Breast epithelium (tissue), 4 donors: ENCODE measurements at regions not wholly inside any gene's neighbourhood (a gene's known extent, or its start where the extent isn't known, plus 50 kb on each side); places are given as distances from the start of the nearest gene placed in this dataset.

Experiments
- DNase-seq, 2 donors: peaks; one replicate each; pipeline ENCODE4 v3.0.0-alpha.2; 2019; ENCODE audit warnings: low spot score in 2 of 2
- H3K27ac ChIP-seq, 2 donors: fragments of 200-600 bp; sonication (generic) in 1 of 2; one replicate each; pipeline ENCODE4 v1.5.1; 2016 to 2019; ENCODE audit warnings: mild to moderate bottlenecking in 1 of 2
- H3K27me3 ChIP-seq, 2 donors: fragments of 200-600 bp; sonication (generic) in 1 of 2; one replicate each; pipeline versions ENCODE4 v1.5.1 to v1.6.0; 2017 to 2019; ENCODE audit warnings: control low read depth in 1 of 2, mild to moderate bottlenecking in 1 of 2
- H3K36me3 ChIP-seq: fragments of 200-600 bp; one replicate; pipeline ENCODE4 v1.5.1; 2019
- H3K4me1 ChIP-seq, 2 donors: fragments of 200-600 bp; sonication (generic); one replicate each; pipeline ENCODE4 v1.5.1; 2016 to 2019; ENCODE audit warnings: control low read depth in 1 of 2
- H3K4me3 ChIP-seq, 3 donors: fragments of 200-600 bp; sonication (generic); 1 replicate in 2 of 3; 2 replicates in 1 of 3; pipeline ENCODE4 v1.5.1; 2016 to 2019; ENCODE audit warnings: mild to moderate bottlenecking in 3 of 3, moderate library complexity in 2 of 3
- H3K9me3 ChIP-seq, 2 donors: fragments of 200-600 bp; sonication (generic) in 1 of 2; one replicate each; pipeline ENCODE4 v1.5.1; 2016 to 2019; ENCODE audit warnings: control low read depth in 1 of 2
- POLR2A ChIP-seq: fragments of 450-650 bp; IDR thresholded peaks from one replicate; pipeline ENCODE4 v1.6.1; 2016; ENCODE audit warnings: antibody characterized with exemption, mild to moderate bottlenecking, moderate library complexity
- POLR2AphosphoS5 ChIP-seq, 3 donors: sonication (generic); formaldehyde crosslinking; IDR thresholded peaks; one replicate each; pipeline ENCODE4 v1.6.1; 2017; ENCODE audit warnings: antibody characterized with exemption in 3 of 3
- intact Hi-C: fragments of 100-400 bp; cut with DNase I; formaldehyde crosslinking; loops from one replicate; pipeline ENCODE4 v1.15.1; 2023; ENCODE audit warnings: low total_unique reads
- TF ChIP-seq, protein P1 (sequence below), 3 donors: fragments of 450-650 bp; IDR thresholded peaks; one replicate each; pipeline ENCODE4 v1.5.1; 2016 to 2017; ENCODE audit warnings: antibody characterized with exemption in 3 of 3, mild to moderate bottlenecking in 3 of 3, moderate library complexity in 3 of 3

DNA sequence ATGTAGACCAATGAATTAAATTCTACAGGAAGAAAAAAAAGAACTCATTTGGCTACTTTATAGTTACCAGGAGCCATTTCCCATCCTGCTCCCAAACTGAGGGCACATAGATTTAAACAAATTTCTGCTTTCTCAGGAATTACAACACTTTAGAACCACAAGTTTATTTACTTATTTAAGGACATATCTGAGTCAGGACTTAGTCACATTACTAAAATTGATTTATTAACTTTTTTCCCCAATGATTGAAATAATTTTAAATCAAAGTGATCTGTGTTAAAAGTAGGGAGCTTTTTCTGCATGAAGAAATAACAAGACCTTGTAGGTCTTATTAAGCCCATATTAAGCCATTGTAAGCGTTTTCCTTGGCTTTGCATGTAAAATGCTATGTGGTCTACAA, 291.0 kb upstream of the HAND2 start:
- no peak overlapping the region for H3K27ac ChIP-seq
- H3K4me1 ChIP-seq: no peaks in the 10 kb centered on the region
- DNase-seq: no peak
- no peaks in the 10 kb centered on the region for H3K9me3 ChIP-seq
- no peaks in the 10 kb centered on the region for H3K36me3 ChIP-seq
- no peaks in the 10 kb centered on the region for H3K27me3 ChIP-seq
- intact Hi-C loops: no loop called here
- H3K4me3 ChIP-seq: no peak overlapping the region
- TF ChIP-seq, protein P1, sequence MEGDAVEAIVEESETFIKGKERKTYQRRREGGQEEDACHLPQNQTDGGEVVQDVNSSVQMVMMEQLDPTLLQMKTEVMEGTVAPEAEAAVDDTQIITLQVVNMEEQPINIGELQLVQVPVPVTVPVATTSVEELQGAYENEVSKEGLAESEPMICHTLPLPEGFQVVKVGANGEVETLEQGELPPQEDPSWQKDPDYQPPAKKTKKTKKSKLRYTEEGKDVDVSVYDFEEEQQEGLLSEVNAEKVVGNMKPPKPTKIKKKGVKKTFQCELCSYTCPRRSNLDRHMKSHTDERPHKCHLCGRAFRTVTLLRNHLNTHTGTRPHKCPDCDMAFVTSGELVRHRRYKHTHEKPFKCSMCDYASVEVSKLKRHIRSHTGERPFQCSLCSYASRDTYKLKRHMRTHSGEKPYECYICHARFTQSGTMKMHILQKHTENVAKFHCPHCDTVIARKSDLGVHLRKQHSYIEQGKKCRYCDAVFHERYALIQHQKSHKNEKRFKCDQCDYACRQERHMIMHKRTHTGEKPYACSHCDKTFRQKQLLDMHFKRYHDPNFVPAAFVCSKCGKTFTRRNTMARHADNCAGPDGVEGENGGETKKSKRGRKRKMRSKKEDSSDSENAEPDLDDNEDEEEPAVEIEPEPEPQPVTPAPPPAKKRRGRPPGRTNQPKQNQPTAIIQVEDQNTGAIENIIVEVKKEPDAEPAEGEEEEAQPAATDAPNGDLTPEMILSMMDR (IDR thresholded peaks at IDR 0.05): no peak
- TF ChIP-seq POLR2A: no peak
- TF ChIP-seq POLR2AphosphoS5 (IDR thresholded peaks at IDR 0.05): no peak

DNA sequence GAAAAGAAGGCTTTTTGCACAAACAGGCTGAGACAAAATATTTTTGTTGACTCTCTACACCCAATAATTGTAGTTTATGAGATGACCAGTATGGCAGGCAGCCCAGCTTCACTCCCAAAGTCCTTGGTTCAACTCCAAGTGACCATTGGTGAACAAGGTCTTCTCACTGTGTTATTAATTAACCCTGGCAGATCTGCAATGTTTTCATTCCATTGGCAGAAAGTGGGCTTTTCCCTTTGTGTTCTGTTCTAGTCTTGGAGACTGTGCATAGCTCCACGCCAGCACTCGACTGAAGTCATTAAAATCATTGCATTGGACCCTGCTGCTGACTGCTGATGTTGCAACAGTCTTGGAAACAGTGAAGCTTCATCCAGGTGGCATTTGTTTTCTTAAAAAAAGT, 277.3 kb upstream of the HAND2 start:
- H3K27ac ChIP-seq: no peak overlapping the region
- H3K36me3 ChIP-seq: no peaks in the 10 kb centered on the region
- no peak overlapping the region for H3K4me3 ChIP-seq
- no peaks in the 10 kb centered on the region for H3K27me3 ChIP-seq
- DNase-seq: peak in 1 of 2 donors; percentile 21
- TF ChIP-seq POLR2AphosphoS5 (IDR thresholded peaks at IDR 0.05): peak in 1 of 3 donors; percentile 81
- no peak for TF ChIP-seq POLR2A
- H3K4me1 ChIP-seq: no peaks in the 10 kb centered on the region
- intact Hi-C loops: no loop called here
- H3K9me3 ChIP-seq: no peaks in the 10 kb centered on the region

DNA sequence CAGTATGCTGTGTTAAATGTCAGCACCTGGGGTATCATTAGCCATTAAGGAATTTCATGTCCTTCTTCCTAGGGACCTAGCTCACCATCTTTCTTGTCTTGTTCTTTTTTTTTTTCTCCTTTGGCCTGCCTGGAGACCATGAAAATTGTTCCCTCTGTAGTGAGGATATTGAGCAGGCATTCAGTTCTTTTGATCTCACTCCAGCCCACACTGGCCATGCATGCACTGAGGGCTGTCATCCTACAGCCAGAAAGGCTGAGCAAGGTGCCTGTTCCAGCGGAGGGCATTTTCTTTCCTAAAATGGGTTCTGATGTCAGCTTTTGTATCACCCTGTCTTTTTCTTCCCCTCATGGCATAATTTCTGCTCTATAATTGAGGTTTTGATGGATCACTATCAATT, 275.9 kb upstream of the HAND2 start:
- no peak overlapping the region for H3K4me3 ChIP-seq
- no peaks in the 10 kb centered on the region for H3K9me3 ChIP-seq
- intact Hi-C loops: no loop called here
- no peaks in the 10 kb centered on the region for H3K4me1 ChIP-seq
- H3K36me3 ChIP-seq: no peaks in the 10 kb centered on the region
- H3K27ac ChIP-seq: no peak overlapping the region
- TF ChIP-seq POLR2AphosphoS5 (IDR thresholded peaks at IDR 0.05) (no peak), POLR2A (no peak)
- TF ChIP-seq, protein P1 (IDR thresholded peaks at IDR 0.05): no peak
- DNase-seq: no peak
- no peaks in the 10 kb centered on the region for H3K27me3 ChIP-seq

DNA sequence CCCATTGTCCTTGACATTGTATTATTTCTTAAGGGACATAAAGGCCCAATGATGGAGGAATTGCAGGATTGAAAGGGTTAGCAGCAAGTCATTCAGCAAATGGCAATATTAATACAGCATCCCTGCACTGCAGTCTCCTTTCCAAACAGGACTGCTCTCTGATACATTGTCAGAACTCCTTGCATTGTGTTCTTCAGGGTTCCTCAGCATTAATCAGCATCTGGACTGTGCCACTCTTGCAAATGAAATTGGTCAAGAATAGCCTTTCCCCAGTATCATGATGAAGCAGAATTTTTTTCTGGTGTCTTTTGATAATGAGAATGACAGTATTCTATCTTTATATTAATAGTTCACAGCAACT, 272.6 kb upstream of the HAND2 start:
- Histone ChIP-seq H3K27me3 (no peaks in the 10 kb centered on the region), H3K4me1 (no peaks in the 10 kb centered on the region), H3K36me3 (no peaks in the 10 kb centered on the region), H3K4me3 (no peak overlapping the region), H3K9me3 (no peaks in the 10 kb centered on the region), H3K27ac (no peak overlapping the region)
- no peak for DNase-seq
- TF ChIP-seq POLR2AphosphoS5 (IDR thresholded peaks at IDR 0.05): no peak
- TF ChIP-seq, protein P1 (IDR thresholded peaks at IDR 0.05): no peak
- no peak for TF ChIP-seq POLR2A
- intact Hi-C loops: no loop called here

DNA sequence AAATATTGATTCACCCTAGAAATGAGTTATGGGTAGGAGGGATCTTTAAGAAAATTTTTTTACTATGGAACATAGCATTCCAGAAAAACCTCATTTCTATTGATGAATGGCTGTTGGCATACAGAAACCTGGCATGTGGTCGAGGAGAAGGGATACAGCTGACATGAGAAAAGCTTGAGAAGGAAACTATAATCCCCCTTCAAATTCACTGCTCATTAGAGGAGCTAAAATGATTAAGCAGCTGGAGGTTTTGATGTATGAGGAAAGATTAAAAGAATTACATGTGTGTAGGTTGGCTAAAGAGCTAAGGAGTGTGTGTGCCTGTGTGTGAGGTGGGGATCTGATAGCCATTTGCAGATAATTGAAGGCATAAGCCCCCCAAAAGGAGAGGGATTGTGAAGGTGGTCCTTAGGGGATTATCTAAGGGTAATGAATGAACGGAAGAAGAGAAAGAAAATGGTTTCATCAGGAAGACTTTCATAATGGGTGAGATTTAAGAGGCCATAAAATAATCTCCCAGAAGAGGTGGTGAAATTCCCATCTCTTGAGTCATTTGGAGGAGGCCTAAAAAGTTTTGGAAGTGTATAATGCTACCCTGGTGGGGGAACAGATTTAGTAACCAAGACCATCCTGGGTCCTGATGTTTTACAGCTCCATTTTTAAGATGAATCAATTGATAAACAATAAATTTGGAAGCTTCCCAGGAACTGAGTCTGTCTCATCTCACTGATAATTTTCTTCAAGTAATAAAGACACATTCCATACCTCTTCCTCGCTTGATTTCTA, 272.0 kb upstream of the HAND2 start:
- TF ChIP-seq POLR2A: no peak
- no peaks in the 10 kb centered on the region for H3K4me1 ChIP-seq
- H3K36me3 ChIP-seq: no peaks in the 10 kb centered on the region
- H3K9me3 ChIP-seq: no peaks in the 10 kb centered on the region
- DNase-seq: no peak
- intact Hi-C loops: no loop called here
- no peak overlapping the region for H3K4me3 ChIP-seq
- H3K27ac ChIP-seq: no peak overlapping the region
- no peaks in the 10 kb centered on the region for H3K27me3 ChIP-seq

DNA sequence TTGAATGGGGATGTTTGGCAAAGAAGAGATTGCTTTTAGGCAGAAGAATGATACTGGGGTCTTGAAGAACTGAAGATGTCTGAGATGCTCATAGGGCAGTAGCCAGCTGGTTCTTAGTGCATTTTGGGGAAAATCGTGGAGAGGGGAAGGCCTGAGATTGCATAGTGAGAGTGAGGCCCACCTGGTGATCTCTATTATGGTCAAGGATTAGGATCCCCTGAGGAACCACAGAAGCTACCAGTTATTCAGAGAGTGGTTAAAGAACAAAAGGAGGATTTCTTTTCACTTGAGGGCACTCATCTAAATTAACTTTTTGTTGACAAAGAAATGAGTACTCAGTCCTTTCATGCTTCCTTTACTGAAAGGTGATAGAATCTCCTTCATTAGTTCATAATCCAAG, 271.3 kb upstream of the HAND2 start:
- intact Hi-C loops: no loop called here
- Histone ChIP-seq H3K27ac (no peak overlapping the region), H3K4me3 (no peak overlapping the region), H3K27me3 (no peaks in the 10 kb centered on the region), H3K4me1 (no peaks in the 10 kb centered on the region), H3K9me3 (no peaks in the 10 kb centered on the region), H3K36me3 (no peaks in the 10 kb centered on the region)
- no peak for TF ChIP-seq POLR2A
- TF ChIP-seq POLR2AphosphoS5 (IDR thresholded peaks at IDR 0.05): no peak
- TF ChIP-seq, protein P1 (IDR thresholded peaks at IDR 0.05): no peak
- DNase-seq: no peak
